ENCODE measurements at regions not wholly inside any gene's neighbourhood (a gene's known extent, or its start where the extent isn't known, plus 50 kb on each side); places are given as distances from the start of the nearest gene placed in this dataset.
A peak's percentile ranks its signal among the peaks of the same experiment; 100 is the strongest.

DNA sequence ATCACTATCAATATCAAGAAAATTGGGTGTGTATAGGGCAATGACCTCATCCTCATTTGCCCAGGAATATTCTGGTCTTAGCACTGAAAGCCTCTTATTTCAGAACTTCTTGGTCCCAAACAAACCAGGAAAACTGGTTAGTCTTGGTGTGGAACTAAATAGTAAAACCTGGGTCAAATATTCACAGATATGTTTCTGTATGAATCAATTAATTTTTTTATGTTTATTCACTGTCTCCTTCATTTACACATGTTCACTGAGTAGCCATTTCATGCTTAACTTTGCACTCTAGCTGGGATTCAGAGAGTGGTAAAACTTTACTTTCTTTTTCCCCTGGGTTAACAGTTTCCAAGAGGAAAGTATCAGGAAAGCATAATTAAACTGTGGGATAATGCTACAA, 113.7 kb upstream of the PAPPA start:
- DNase-seq (ENCODE audit: low read depth), result no peak

GRCh38 chr9:116042321-116042720, 111.3 kb upstream of the PAPPA start:
- DNase-seq (ENCODE audit: low read depth), result no peak

DNA sequence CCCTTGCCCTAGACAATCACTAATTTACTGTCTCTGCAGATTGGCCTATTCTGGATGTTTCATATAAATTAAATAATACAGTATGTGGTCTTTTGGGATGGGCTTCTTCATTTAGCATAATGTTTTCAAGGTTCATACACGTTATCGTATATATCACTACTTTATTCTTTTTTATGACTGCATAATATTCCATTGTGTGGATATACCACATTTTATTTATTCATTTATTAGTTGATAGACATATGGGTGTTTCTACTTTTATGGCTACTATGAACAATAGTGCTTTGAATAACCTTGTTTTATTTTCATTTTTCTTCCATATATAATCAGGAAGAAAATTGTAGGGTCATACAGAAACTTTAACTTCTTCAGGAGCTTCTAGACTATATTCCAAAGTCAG, 108.5 kb upstream of the PAPPA start:
- DNase-seq (ENCODE audit: low read depth), result no peak

- DNase-seq (ENCODE audit: low read depth), result no peak
Observed at GRCh38 chr9:116048081-116048480, 105.5 kb upstream of the PAPPA start.

DNA sequence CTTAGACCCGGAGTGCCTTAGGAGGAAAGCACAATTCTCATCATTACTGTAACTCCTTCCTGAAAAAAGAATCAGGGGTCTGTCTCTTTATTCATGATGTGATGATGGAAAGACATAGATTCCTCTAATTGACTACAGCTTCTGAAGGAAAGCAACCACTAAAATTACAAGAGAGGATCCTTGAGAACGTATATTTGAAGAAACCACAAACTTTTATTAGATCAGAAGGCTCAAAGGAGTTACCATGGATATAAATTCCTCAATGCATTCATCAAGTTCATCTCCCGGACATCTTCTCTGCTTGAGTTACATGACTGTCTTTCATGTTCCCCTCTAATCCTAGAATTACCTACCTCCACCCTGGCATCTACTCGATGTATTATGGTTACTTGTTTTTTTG, 104.1 kb upstream of the PAPPA start:
- DNase-seq (ENCODE audit: low read depth), result no peak

- DNase-seq (ENCODE audit: low read depth), result no peak
Observed at GRCh38 chr9:116051528-116051927, 102.1 kb upstream of the PAPPA start.

DNA sequence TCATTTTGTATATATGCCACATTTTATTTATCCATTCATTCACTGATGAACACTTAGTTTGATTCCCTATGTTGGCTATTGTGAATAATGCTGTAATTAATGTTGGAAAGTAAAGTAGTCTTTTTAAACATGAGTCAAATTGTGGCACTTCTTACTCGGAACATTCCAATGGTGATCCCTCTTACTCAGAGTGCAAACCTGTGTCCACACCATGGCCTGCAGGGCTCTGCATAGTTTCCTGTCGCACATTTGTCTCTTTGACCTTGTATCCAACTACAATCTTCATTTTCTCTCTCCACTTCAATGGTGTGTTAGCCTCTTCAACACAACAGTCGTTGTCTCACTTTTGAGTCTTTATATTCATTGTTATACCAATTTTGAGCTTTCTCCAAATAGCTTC, 98.1 kb upstream of the PAPPA start:
- no peak for DNase-seq (ENCODE audit: low read depth)

DNA sequence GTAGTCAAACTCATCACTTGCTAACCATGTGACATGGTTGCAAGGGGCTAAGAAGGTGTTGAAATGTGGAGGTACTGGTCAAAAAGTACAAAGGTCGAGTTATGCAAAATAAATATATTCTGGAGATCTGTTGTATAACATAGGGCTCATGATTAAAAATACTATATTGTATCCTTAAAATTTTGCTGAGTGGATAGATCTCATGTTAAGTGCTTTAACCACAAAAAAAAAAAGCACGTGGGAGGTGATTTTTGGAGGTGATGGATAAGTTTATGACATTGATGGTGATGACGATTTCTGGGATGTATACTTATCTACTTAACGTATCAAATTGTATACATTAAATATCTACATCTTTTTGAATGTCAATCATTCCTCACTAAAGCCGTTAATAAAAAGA, 96.2 kb upstream of the PAPPA start:
- no peak for DNase-seq (ENCODE audit: low read depth)

- no peak for DNase-seq (ENCODE audit: low read depth)
Observed at GRCh38 chr9:116058421-116058820, 95.2 kb upstream of the PAPPA start.

DNA sequence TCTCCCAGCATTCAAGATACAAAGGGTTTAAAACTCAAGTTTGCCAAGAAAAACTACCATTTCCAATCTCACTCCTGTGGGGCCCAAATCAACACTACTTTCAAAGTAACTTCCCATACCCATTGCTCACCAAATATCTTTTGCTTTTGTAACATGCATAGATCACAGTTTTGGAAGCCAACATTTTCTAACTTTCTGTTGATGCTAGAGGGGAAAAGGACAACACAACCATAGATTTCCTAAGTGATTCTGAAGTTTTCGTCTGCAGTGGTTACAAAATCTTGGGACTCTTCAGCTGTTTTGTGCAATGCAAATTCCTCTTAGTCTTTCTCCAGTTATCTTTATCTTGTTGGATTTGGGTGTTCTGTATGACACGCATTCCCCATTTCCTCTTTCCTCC, 94.1 kb upstream of the PAPPA start:
- no peak for DNase-seq (ENCODE audit: low read depth)

DNA sequence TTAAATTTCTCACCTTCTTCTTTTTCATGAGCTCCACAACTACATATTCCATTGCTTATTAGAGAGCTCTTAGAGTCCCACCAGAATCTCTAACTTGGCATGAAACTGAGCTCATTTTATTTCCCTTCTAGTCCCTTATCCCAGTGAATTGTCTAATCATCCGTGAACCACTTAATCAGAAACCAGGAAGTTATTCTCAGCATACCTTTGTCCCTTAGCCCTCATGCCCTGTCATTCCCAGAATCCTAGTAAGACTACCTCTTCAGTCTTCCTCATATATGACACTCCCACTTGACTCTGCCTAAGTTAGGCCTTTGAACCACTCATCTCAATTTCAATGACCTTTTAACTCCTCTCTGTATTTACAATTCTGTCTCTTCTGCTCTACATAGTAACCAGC, 93.0 kb upstream of the PAPPA start:
- DNase-seq (ENCODE audit: low read depth), result no peak

- DNase-seq (ENCODE audit: low read depth), result no peak
Observed at GRCh38 chr9:116061546-116062205, 91.9 kb upstream of the PAPPA start.

GRCh38 chr9:116062206-116062550, 91.4 kb upstream of the PAPPA start:
- DNase-seq (ENCODE audit: low read depth), result no peak

DNA sequence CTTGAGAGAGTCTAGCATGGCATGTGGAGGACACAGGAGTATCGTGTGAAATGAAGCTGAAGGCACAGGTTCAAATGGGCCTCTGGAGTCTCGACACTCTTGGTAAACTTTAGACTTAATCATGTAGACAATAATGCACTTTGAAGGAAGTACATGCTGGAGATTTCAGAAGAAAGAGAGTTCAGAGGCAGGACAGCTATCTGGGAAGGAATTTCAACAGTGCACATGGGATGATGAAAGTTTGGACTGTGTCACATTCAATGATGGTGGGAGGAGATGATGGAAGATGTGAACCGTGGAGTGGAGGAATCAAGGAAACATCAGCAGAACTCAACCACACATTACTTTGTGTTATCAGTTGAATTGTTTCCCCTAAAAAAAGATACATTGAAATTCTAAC, 88.6 kb upstream of the PAPPA start:
- no peak for DNase-seq (ENCODE audit: low read depth)

DNA sequence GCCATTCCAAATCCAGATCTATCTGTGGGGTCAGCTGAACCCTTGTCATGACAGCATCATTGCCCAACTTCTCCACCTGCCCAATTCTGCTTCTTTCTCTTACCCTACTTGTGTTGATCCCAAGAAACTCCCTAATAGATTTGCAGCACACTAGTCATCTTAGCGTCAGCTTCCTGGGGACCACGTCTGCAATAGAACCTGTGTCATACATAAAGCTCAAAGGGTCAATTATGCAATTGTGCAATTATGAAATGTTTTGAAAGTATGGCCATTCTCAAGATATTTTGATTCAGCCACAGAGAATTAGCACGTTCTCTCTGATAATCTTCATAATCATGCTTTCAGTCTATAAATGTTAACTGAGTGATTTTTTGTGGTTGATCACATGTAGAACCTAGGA, 87.4 kb upstream of the PAPPA start:
- DNase-seq (ENCODE audit: low read depth), result no peak

GRCh38 chr9:116067566-116067965, 86.0 kb upstream of the PAPPA start:
- DNase-seq (ENCODE audit: low read depth), result no peak

DNA sequence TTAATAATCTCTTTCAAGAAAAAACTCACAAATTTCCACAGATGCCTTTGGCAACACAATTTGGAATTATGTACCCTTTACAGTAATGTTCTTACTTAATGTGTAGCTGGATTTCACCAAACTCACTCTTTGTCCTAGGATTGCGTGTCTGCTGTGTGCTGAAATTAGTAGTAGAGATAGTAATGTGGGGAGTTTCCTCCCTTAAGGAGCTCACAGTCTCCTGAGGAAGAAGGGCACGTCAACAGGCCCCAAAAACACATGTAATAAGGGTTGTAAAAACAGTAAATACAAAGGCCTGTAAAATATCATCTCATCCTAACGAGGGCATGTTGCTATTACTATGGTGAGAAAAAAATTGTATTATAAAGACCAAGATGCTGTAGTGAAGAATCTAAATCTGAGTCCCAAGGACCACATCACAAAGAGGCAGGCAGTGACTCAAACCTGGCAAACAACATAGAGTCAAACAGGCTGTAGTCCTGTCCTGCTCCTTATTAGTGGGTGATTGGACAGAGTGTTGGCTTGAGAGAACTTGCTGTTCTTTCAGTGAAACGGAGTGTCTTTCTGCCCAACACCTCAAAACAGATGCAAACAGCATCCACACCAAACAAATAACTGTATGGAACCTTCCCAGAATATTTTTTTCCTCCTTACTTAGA, 83.2 kb upstream of the PAPPA start:
- DNase-seq (ENCODE audit: low read depth), result no peak

DNA sequence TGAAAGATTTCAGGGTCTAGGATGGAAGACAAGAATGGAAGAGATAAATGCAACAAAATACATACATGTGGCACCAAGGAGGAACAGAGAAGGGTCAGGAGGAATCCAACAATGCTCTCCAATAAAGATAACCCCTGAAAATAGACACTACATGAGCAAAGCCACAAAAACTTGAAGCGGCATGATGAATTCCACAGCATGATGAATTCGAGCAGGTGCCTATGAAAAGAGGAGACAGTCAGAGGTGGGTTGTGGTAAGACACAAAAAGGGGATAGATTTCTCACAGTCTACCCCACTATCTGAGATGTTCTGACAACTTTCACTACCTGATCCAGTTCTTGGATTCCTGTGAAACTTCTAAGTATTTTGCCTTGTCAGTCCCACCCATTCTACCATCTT, 81.5 kb upstream of the PAPPA start:
- DNase-seq (ENCODE audit: low read depth), result no peak

- DNase-seq (ENCODE audit: low read depth), result peak; percentile 41
Observed at GRCh38 chr9:116073826-116074225, 79.8 kb upstream of the PAPPA start.

GRCh38 chr9:116074658-116075057, 78.9 kb upstream of the PAPPA start:
- no peak for DNase-seq (ENCODE audit: low read depth)

- DNase-seq (ENCODE audit: low read depth), result no peak
Observed at GRCh38 chr9:116075191-116075590, 78.4 kb upstream of the PAPPA start.

GRCh38 chr9:116078640-116079039, 75.0 kb upstream of the PAPPA start:
- DNase-seq (ENCODE audit: low read depth), result no peak

GRCh38 chr9:116080561-116080960, 73.0 kb upstream of the PAPPA start:
- DNase-seq (ENCODE audit: low read depth), result no peak

GRCh38 chr9:116081435-116082115, 72.0 kb upstream of the PAPPA start:
- no peak for DNase-seq (ENCODE audit: low read depth)

All from HS-27A (cell line).